A549 (cell line): ENCODE measurements at regions not wholly inside any gene's neighbourhood (a gene's known extent, or its start where the extent isn't known, plus 50 kb on each side); places are given as distances from the start of the nearest gene placed in this dataset.

Source experiments
- REST ChIP-seq: fragments of 200-600 bp; sonication (generic); IDR thresholded peaks from 2 replicates; pipeline ENCODE4 v1.6.1; 2016; ENCODE audit warnings: antibody characterized with exemption, mild to moderate bottlenecking, moderate library complexity
- TP53 ChIP-seq: fragments of 250-450 bp; sonication (Bioruptor Pico); IDR thresholded peaks from 2 replicates; pipeline ENCODE4 v1.5.0; 2021; ENCODE audit warnings: mild to moderate bottlenecking, moderate library complexity

- TF ChIP-seq REST: no peak
- TF ChIP-seq TP53 (CRISPR knock-in tag): no peak
These were observed 371.8 kb upstream of the CHORDC1 start for GRCh38 chr11:90594658-90595057.
